ENCODE measurements at regions not wholly inside any gene's neighbourhood (a gene's known extent, or its start where the extent isn't known, plus 50 kb on each side); places are given as distances from the start of the nearest gene placed in this dataset.
A peak's percentile ranks its signal among the peaks of the same experiment; 100 is the strongest.

GRCh38 chr18:78540636-78541529 lies 438.7 kb upstream of the SALL3 start:
- CTCF ChIA-PET = interaction anchor here (1.3 kb wide), 1 partner anchor 446 kb away, joined by 3 read pairs; no protein-coding TSS in a partner anchor
- no peak overlapping the region for H3K4me3 Mint-ChIP-seq (ENCODE audit: unreplicated experiment)
- H3K4me1 Mint-ChIP-seq (ENCODE audit: insufficient read depth, unreplicated experiment) = peaks cover 5% of the 10 kb centered on the region
- no peak for TF ChIP-seq CTCF (IDR thresholded peaks at IDR 0.05; ENCODE audit: unreplicated experiment)
- no TSS peak for BruUV-seq (replicated peaks)
- no peaks in the 10 kb centered on the region for H3K27me3 Mint-ChIP-seq (ENCODE audit: insufficient read depth, unreplicated experiment)
- intact Hi-C loops (cut with micrococcal nuclease) = no loop called here
- H3K36me3 Mint-ChIP-seq (ENCODE audit: insufficient read depth, unreplicated experiment) = no peaks in the 10 kb centered on the region
- no peak overlapping the region for H3K27ac Mint-ChIP-seq (ENCODE audit: low read depth, unreplicated experiment)
- no peak for DNase-seq (ENCODE audit: unreplicated experiment)
- POLR2A ChIA-PET = no interaction called here
- H3K9me3 Mint-ChIP-seq (ENCODE audit: unreplicated experiment) = peaks cover 12% of the 10 kb centered on the region

GRCh38 chr18:78542204-78542603 lies 437.4 kb upstream of the SALL3 start:
- peaks cover 19% of the 10 kb centered on the region for H3K9me3 Mint-ChIP-seq (ENCODE audit: unreplicated experiment)
- no peak for TF ChIP-seq CTCF (IDR thresholded peaks at IDR 0.05; ENCODE audit: unreplicated experiment)
- H3K27ac Mint-ChIP-seq (ENCODE audit: low read depth, unreplicated experiment) = no peak overlapping the region
- peaks cover 5% of the 10 kb centered on the region for H3K4me1 Mint-ChIP-seq (ENCODE audit: insufficient read depth, unreplicated experiment)
- POLR2A ChIA-PET = interaction anchor here (0.8 to 1.6 kb wide), 3 partner anchors 14 to 242 kb away, joined by 3 to 10 read pairs (median 4); no protein-coding TSS in a partner anchor
- no TSS peak for BruUV-seq (replicated peaks)
- CTCF ChIA-PET = interaction anchor here (0.8 to 1.3 kb wide), 4 partner anchors 12 to 444 kb away, joined by 3 read pairs; no protein-coding TSS in a partner anchor
- DNase-seq (ENCODE audit: unreplicated experiment) = peak; percentile 1
- H3K27me3 Mint-ChIP-seq (ENCODE audit: insufficient read depth, unreplicated experiment) = no peaks in the 10 kb centered on the region
- intact Hi-C loops (cut with micrococcal nuclease) = no loop called here
- H3K4me3 Mint-ChIP-seq (ENCODE audit: unreplicated experiment) = no peak overlapping the region
- no peaks in the 10 kb centered on the region for H3K36me3 Mint-ChIP-seq (ENCODE audit: insufficient read depth, unreplicated experiment)

- Mint-ChIP-seq H3K27me3 (ENCODE audit: insufficient read depth, unreplicated experiment) (no peaks in the 10 kb centered on the region), H3K36me3 (ENCODE audit: insufficient read depth, unreplicated experiment) (no peaks in the 10 kb centered on the region), H3K4me1 (ENCODE audit: insufficient read depth, unreplicated experiment) (peaks cover 5% of the 10 kb centered on the region), H3K27ac (ENCODE audit: low read depth, unreplicated experiment) (no peak overlapping the region), H3K4me3 (ENCODE audit: unreplicated experiment) (no peak overlapping the region), H3K9me3 (ENCODE audit: unreplicated experiment) (peaks cover 19% of the 10 kb centered on the region)
- BruUV-seq (replicated peaks) = no TSS peak
- DNase-seq (ENCODE audit: unreplicated experiment) = no peak
- POLR2A ChIA-PET = interaction anchor here (1.6 kb wide), 1 partner anchor 17 kb away, joined by 10 read pairs; no protein-coding TSS in a partner anchor
- intact Hi-C loops (cut with micrococcal nuclease) = no loop called here
- CTCF ChIA-PET = no interaction called here
- no peak for TF ChIP-seq CTCF (IDR thresholded peaks at IDR 0.05; ENCODE audit: unreplicated experiment)
Measured at GRCh38 chr18:78543201-78543725, 436.4 kb upstream of the SALL3 start.

- BruUV-seq (replicated peaks) = no TSS peak
- intact Hi-C loops (cut with micrococcal nuclease) = no loop called here
- Mint-ChIP-seq H3K9me3 (ENCODE audit: unreplicated experiment) (peaks cover 38% of the 10 kb centered on the region), H3K36me3 (ENCODE audit: insufficient read depth, unreplicated experiment) (no peaks in the 10 kb centered on the region), H3K27ac (ENCODE audit: low read depth, unreplicated experiment) (no peak overlapping the region), H3K4me1 (ENCODE audit: insufficient read depth, unreplicated experiment) (peaks cover 5% of the 10 kb centered on the region), H3K4me3 (ENCODE audit: unreplicated experiment) (no peak overlapping the region), H3K27me3 (ENCODE audit: insufficient read depth, unreplicated experiment) (no peaks in the 10 kb centered on the region)
- DNase-seq (ENCODE audit: unreplicated experiment) = no peak
- TF ChIP-seq CTCF (IDR thresholded peaks at IDR 0.05; ENCODE audit: unreplicated experiment) = no peak
- POLR2A ChIA-PET = no interaction called here
- CTCF ChIA-PET = interaction anchor here (1.2 kb wide), 1 partner anchor 25 kb away, joined by 3 read pairs; no protein-coding TSS in a partner anchor
Measured at GRCh38 chr18:78546281-78546680, 433.3 kb upstream of the SALL3 start.

All from MCF 10A (cell line).